ENCODE measurements at regions not wholly inside any gene's neighbourhood (a gene's known extent, or its start where the extent isn't known, plus 50 kb on each side); places are given as distances from the start of the nearest gene placed in this dataset.

DNA sequence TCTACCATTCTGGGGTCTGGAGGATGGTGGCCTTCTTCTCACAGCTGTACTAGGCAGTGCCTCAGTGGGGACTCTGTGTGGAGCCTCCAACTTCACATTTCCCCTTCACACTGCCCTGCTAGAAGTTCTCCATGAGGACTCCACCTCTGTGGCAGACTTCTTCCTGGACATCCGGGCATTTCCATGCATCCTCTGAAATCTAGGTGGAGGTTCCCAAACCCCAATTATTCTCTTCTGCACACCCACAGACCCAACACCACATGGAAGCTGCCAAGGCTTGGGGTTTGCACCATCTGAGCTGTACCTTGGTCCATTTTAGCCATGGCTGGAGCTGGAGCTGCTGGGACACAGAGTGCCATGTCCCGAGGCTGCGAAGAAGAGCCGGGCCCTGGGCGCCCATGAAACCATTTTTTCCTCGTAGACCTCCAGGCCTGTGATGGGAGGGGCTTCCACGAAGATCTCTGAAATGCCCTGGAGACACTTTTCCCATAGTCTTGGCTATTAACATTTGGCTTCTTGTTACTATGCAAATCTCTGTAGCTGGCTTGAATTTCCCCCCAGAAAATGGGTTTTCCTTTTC is 170.5 kb downstream of the FOXD2 start:
- TF ChIP-seq, protein P1, sequence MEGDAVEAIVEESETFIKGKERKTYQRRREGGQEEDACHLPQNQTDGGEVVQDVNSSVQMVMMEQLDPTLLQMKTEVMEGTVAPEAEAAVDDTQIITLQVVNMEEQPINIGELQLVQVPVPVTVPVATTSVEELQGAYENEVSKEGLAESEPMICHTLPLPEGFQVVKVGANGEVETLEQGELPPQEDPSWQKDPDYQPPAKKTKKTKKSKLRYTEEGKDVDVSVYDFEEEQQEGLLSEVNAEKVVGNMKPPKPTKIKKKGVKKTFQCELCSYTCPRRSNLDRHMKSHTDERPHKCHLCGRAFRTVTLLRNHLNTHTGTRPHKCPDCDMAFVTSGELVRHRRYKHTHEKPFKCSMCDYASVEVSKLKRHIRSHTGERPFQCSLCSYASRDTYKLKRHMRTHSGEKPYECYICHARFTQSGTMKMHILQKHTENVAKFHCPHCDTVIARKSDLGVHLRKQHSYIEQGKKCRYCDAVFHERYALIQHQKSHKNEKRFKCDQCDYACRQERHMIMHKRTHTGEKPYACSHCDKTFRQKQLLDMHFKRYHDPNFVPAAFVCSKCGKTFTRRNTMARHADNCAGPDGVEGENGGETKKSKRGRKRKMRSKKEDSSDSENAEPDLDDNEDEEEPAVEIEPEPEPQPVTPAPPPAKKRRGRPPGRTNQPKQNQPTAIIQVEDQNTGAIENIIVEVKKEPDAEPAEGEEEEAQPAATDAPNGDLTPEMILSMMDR (IDR thresholded peaks at IDR 0.05 in 8 of 11, conservative IDR thresholded peaks at IDR 0.05 in 3 of 11), result no peak
- no peak for TF ChIP-seq POLR2A (IDR thresholded peaks at IDR 0.05)
